ENCODE measurements at regions not wholly inside any gene's neighbourhood (a gene's known extent, or its start where the extent isn't known, plus 50 kb on each side); places are given as distances from the start of the nearest gene placed in this dataset.

DNA sequence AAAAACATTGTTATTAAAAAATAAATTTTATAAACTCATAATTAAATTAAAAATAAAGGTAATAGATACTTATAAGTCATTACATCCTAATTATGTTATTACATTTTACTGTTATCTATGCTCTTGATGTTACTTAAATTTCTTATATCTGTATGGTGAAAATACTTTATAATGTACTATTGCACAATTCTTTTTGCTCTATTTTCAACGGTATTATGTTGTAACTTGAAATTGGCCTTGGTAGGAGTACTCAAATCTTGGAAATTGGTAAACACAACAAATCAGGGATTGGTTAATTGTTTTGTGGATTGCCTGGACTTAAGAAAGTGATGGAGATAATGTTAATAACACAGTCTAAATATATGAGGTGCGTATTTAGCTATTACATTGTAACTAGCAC lies 273.3 kb downstream of the MDFIC start:
- no peaks in the 10 kb centered on the region for H3K9me3 ChIP-seq
- H3K4me1 ChIP-seq: no peaks in the 10 kb centered on the region
- no peak overlapping the region for H3K4me3 ChIP-seq
- WGBS, 2 donors: 77 to 81% methylated on average over 2 of the region's 2 CpGs
- intact Hi-C loops (cut with DNase I): no loop called here
- no peak for TF ChIP-seq POLR2A (IDR thresholded peaks at IDR 0.05)
- TF ChIP-seq, protein P1, sequence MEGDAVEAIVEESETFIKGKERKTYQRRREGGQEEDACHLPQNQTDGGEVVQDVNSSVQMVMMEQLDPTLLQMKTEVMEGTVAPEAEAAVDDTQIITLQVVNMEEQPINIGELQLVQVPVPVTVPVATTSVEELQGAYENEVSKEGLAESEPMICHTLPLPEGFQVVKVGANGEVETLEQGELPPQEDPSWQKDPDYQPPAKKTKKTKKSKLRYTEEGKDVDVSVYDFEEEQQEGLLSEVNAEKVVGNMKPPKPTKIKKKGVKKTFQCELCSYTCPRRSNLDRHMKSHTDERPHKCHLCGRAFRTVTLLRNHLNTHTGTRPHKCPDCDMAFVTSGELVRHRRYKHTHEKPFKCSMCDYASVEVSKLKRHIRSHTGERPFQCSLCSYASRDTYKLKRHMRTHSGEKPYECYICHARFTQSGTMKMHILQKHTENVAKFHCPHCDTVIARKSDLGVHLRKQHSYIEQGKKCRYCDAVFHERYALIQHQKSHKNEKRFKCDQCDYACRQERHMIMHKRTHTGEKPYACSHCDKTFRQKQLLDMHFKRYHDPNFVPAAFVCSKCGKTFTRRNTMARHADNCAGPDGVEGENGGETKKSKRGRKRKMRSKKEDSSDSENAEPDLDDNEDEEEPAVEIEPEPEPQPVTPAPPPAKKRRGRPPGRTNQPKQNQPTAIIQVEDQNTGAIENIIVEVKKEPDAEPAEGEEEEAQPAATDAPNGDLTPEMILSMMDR (IDR thresholded peaks at IDR 0.05): no peak
- no peak for DNase-seq
- H3K27me3 ChIP-seq: no peaks in the 10 kb centered on the region
- no peak overlapping the region for H3K27ac ChIP-seq
- no peaks in the 10 kb centered on the region for H3K36me3 ChIP-seq

DNA sequence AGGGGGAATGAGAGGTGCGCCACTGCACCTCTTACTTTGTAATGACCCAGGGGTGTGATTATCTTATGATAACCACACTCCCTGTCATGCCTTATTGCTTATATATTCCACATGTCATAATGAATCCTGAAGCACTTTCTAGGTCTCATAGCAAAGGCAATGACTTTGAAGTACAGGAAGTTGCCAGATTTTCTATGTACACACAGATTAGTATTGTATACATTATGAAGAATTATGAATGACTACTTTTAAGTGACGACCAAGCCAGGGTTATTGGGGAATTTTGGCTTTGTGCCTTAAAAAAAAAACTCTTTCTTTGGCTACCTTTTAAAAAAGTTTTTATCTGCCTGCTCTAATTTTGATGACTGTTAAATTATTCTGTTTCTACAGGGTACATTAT lies 269.6 kb downstream of the MDFIC start:
- Histone ChIP-seq H3K36me3 (no peaks in the 10 kb centered on the region), H3K27ac (no peak overlapping the region), H3K27me3 (no peaks in the 10 kb centered on the region), H3K4me3 (no peak overlapping the region), H3K9me3 (no peaks in the 10 kb centered on the region), H3K4me1 (no peaks in the 10 kb centered on the region)
- no peak for DNase-seq
- intact Hi-C loops (cut with DNase I): no loop called here
- 24 to 26% methylated on average over 2 of the region's 2 CpGs for WGBS, 2 donors
- no peak for TF ChIP-seq POLR2A (IDR thresholded peaks at IDR 0.05)
- TF ChIP-seq, protein P1 (IDR thresholded peaks at IDR 0.05): no peak

DNA sequence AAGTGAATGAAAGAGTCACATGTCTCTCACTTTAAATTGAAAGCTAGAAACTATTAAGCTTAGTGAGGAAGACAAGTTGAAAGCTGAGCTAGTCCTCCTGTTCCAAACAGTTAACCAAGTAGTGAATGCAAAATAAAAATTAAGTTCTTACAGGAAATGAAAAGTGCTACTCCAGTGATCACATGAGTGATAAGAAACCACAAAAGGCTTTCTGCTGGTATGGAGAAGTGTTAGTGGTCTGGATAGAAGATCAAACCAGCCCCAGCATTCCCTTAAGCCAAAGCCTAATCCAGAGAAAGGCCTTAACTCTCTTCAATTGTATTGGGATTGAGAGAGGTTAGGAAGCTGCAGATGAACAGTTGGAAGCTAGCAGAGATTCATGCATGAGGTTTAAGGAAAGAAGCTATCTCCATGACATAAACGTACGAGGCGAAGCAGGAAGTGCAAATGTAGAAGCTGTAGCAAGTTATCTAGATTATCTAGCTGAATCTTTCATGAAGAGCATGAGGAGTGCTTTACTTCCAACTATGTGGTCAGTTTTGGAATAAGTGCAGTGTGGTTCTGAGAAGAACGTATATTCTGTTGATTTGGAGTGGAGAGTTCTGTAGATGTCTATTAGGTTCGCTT lies 261.6 kb downstream of the MDFIC start:
- Histone ChIP-seq H3K4me1 (no peaks in the 10 kb centered on the region), H3K27me3 (no peaks in the 10 kb centered on the region), H3K36me3 (no peaks in the 10 kb centered on the region), H3K9me3 (no peaks in the 10 kb centered on the region), H3K27ac (no peak overlapping the region), H3K4me3 (no peak overlapping the region)
- no peak for TF ChIP-seq POLR2A (IDR thresholded peaks at IDR 0.05)
- TF ChIP-seq, protein P1 (IDR thresholded peaks at IDR 0.05): no peak
- intact Hi-C loops (cut with DNase I): no loop called here
- DNase-seq: no peak
- WGBS, 2 donors: 77 to 86% methylated on average over 5 of the region's 5 CpGs

DNA sequence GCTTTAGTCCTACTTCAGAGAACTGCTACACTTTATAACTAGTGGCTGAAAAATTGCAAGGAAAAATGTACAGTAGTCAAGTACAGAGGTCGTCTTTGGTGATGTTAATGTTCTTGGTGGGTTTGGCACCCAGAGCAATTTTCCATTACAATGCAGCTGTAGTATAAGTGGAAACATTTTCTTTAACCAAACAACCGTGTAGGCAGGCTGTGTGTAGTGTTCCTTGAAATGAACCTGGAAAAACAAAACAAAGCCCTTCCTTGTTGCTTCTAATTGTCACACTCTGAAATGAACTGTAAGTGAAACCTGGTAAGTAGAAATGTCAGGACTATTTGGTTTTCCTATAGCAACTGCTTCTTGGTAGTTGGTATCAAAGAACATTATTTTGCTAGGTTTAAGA lies 256.9 kb downstream of the MDFIC start:
- H3K27me3 ChIP-seq: no peaks in the 10 kb centered on the region
- DNase-seq: no peak
- no peaks in the 10 kb centered on the region for H3K36me3 ChIP-seq
- TF ChIP-seq POLR2A (IDR thresholded peaks at IDR 0.05): no peak
- TF ChIP-seq, protein P1 (IDR thresholded peaks at IDR 0.05): no peak
- intact Hi-C loops (cut with DNase I): no loop called here
- H3K4me1 ChIP-seq: no peaks in the 10 kb centered on the region
- no peak overlapping the region for H3K27ac ChIP-seq
- H3K9me3 ChIP-seq: no peaks in the 10 kb centered on the region
- no peak overlapping the region for H3K4me3 ChIP-seq
- WGBS, 2 donors: 27 to 51% methylated on average over 2 of the region's 2 CpGs

DNA sequence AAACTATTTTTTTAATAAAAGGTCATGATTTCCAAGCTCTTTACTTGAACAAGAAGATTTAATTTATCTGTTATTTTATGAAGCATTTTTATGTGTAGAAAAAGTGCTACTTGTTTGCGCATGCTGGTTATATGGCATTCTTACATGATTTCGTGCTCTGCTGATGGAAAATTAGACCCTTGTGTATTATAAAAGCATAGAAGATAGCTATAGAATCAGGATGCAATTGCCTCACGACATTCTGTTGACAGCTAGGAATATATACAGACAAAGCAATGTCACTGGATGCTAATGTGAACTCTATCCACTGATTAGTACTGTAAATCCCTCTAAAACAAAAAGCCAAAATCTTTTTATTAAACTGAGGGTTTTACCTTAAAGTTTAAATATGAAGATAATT lies 255.9 kb downstream of the MDFIC start:
- no peak overlapping the region for H3K4me3 ChIP-seq
- no peaks in the 10 kb centered on the region for H3K9me3 ChIP-seq
- no peaks in the 10 kb centered on the region for H3K27me3 ChIP-seq
- H3K4me1 ChIP-seq: no peaks in the 10 kb centered on the region
- H3K27ac ChIP-seq: no peak overlapping the region
- no peaks in the 10 kb centered on the region for H3K36me3 ChIP-seq
- TF ChIP-seq POLR2A (IDR thresholded peaks at IDR 0.05): no peak
- TF ChIP-seq, protein P1 (IDR thresholded peaks at IDR 0.05): no peak
- WGBS, 2 donors: 80 to 81% methylated on average over 3 of the region's 3 CpGs
- intact Hi-C loops (cut with DNase I): no loop called here
- DNase-seq: no peak

Data from esophagus squamous epithelium (tissue), 5 donors.